ENCODE measurements at regions not wholly inside any gene's neighbourhood (a gene's known extent, or its start where the extent isn't known, plus 50 kb on each side); places are given as distances from the start of the nearest gene placed in this dataset.

- no peaks in the 10 kb centered on the region for H3K36me3 ChIP-seq (ENCODE audit: insufficient read depth, low read length)
- no peaks in the 10 kb centered on the region for H3K27me3 ChIP-seq (ENCODE audit: insufficient read depth, low read depth, low read length)
- no peak overlapping the region for H3K27ac ChIP-seq (ENCODE audit: low read length)
- H3K79me2 ChIP-seq (replicated peaks; ENCODE audit: insufficient read depth, low read length): no peaks in the 10 kb centered on the region
- H3K9me3 ChIP-seq (ENCODE audit: low read length): no peaks in the 10 kb centered on the region
- no peak overlapping the region for H3K9ac ChIP-seq (ENCODE audit: low read length)
- H4K20me1 ChIP-seq (ENCODE audit: insufficient read depth): no peaks in the 10 kb centered on the region
- H2AFZ ChIP-seq (ENCODE audit: low read depth, low read length): no peak overlapping the region
- no peaks in the 10 kb centered on the region for H3K9me2 ChIP-seq (ENCODE audit: insufficient read depth, low read length)
- no peak overlapping the region for H3K4me2 ChIP-seq (ENCODE audit: low read length)
- H3F3A ChIP-seq (ENCODE audit: insufficient read depth, low read length, poor library complexity, severe bottlenecking): no peaks in the 10 kb centered on the region
- TF ChIP-seq SMC3 (conservative IDR thresholded peaks at IDR 0.05; ENCODE audit: poor library complexity): no peak
- no peak for TF ChIP-seq EZH2 (IDR thresholded peaks at IDR 0.05; ENCODE audit: borderline replicate concordance, insufficient read depth, low read length, poor library complexity, severe bottlenecking)
- TF ChIP-seq RAD21 (conservative IDR thresholded peaks at IDR 0.05): no peak
- no peak for TF ChIP-seq MXI1 (conservative IDR thresholded peaks at IDR 0.05; ENCODE audit: poor library complexity, severe bottlenecking)
- H3K4me3 ChIP-seq (ENCODE audit: low read length): no peak overlapping the region
Observed at GRCh38 chr7:155984609-155985405, 172.5 kb upstream of the SHH start.

GRCh38 chr7:155984028-155984580 lies 171.8 kb upstream of the SHH start:
- no peaks in the 10 kb centered on the region for H4K20me1 ChIP-seq (ENCODE audit: insufficient read depth)
- H3K36me3 ChIP-seq (ENCODE audit: insufficient read depth, low read length): no peaks in the 10 kb centered on the region
- no peaks in the 10 kb centered on the region for H3K79me2 ChIP-seq (replicated peaks; ENCODE audit: insufficient read depth, low read length)
- no peaks in the 10 kb centered on the region for H3F3A ChIP-seq (ENCODE audit: insufficient read depth, low read length, poor library complexity, severe bottlenecking)
- TF ChIP-seq TAF1 (IDR thresholded peaks at IDR 0.05; ENCODE audit: low read depth): no peak
- TF ChIP-seq EZH2 (IDR thresholded peaks at IDR 0.05; ENCODE audit: borderline replicate concordance, insufficient read depth, low read length, poor library complexity, severe bottlenecking): no peak
- no peak for TF ChIP-seq MXI1 (conservative IDR thresholded peaks at IDR 0.05; ENCODE audit: poor library complexity, severe bottlenecking)
- no peak for TF ChIP-seq SMC3 (conservative IDR thresholded peaks at IDR 0.05; ENCODE audit: poor library complexity)
- TF ChIP-seq EP300 (conservative IDR thresholded peaks at IDR 0.05; ENCODE audit: poor library complexity, severe bottlenecking): no peak
- no peak overlapping the region for H3K4me2 ChIP-seq (ENCODE audit: low read length)
- no peak overlapping the region for H3K27ac ChIP-seq (ENCODE audit: low read length)
- H3K9me3 ChIP-seq (ENCODE audit: low read length): no peaks in the 10 kb centered on the region
- no peak overlapping the region for H3K9ac ChIP-seq (ENCODE audit: low read length)
- H2AFZ ChIP-seq (ENCODE audit: low read depth, low read length): no peak overlapping the region
- H3K27me3 ChIP-seq (ENCODE audit: insufficient read depth, low read depth, low read length): no peaks in the 10 kb centered on the region
- no peaks in the 10 kb centered on the region for H3K9me2 ChIP-seq (ENCODE audit: insufficient read depth, low read length)
- no peak overlapping the region for H3K4me3 ChIP-seq (ENCODE audit: low read length)

GRCh38 chr7:155983176-155983815 lies 171.0 kb upstream of the SHH start:
- Histone ChIP-seq H3F3A (ENCODE audit: insufficient read depth, low read length, poor library complexity, severe bottlenecking) (no peaks in the 10 kb centered on the region), H3K9ac (ENCODE audit: low read length) (no peak overlapping the region), H3K9me2 (ENCODE audit: insufficient read depth, low read length) (no peaks in the 10 kb centered on the region), H3K9me3 (ENCODE audit: low read length) (no peaks in the 10 kb centered on the region), H4K20me1 (ENCODE audit: insufficient read depth) (no peaks in the 10 kb centered on the region), H2AFZ (ENCODE audit: low read depth, low read length) (no peak overlapping the region), H3K79me2 (replicated peaks; ENCODE audit: insufficient read depth, low read length) (no peaks in the 10 kb centered on the region), H3K4me3 (ENCODE audit: low read length) (no peak overlapping the region), H3K4me2 (ENCODE audit: low read length) (no peak overlapping the region), H3K36me3 (ENCODE audit: insufficient read depth, low read length) (no peaks in the 10 kb centered on the region), H3K27ac (ENCODE audit: low read length) (no peak overlapping the region), H3K27me3 (ENCODE audit: insufficient read depth, low read depth, low read length) (no peaks in the 10 kb centered on the region)
- TF ChIP-seq TAF1 (IDR thresholded peaks at IDR 0.05; ENCODE audit: low read depth): no peak
- no peak for TF ChIP-seq RAD21 (conservative IDR thresholded peaks at IDR 0.05)
- no peak for TF ChIP-seq SMC3 (conservative IDR thresholded peaks at IDR 0.05; ENCODE audit: poor library complexity)
- no peak for TF ChIP-seq CTCF (IDR thresholded peaks at IDR 0.05; ENCODE audit: poor library complexity, severe bottlenecking)
- TF ChIP-seq EZH2 (IDR thresholded peaks at IDR 0.05; ENCODE audit: borderline replicate concordance, insufficient read depth, low read length, poor library complexity, severe bottlenecking): no peak
- no peak for TF ChIP-seq MXI1 (conservative IDR thresholded peaks at IDR 0.05; ENCODE audit: poor library complexity, severe bottlenecking)
- TF ChIP-seq POLR2AphosphoS5 (IDR thresholded peaks at IDR 0.05): no peak
- TF ChIP-seq EP300 (conservative IDR thresholded peaks at IDR 0.05; ENCODE audit: poor library complexity, severe bottlenecking): no peak

All from neural cell (in vitro differentiated cells).